ENCODE measurements at regions not wholly inside any gene's neighbourhood (a gene's known extent, or its start where the extent isn't known, plus 50 kb on each side); places are given as distances from the start of the nearest gene placed in this dataset.
A peak's percentile ranks its signal among the peaks of the same experiment; 100 is the strongest.
"Not testable (repeated sequence)": the region's sequence is repeated elsewhere in the genome, so short reads cannot be mapped to it uniquely, and the experiment has no call there.

DNA sequence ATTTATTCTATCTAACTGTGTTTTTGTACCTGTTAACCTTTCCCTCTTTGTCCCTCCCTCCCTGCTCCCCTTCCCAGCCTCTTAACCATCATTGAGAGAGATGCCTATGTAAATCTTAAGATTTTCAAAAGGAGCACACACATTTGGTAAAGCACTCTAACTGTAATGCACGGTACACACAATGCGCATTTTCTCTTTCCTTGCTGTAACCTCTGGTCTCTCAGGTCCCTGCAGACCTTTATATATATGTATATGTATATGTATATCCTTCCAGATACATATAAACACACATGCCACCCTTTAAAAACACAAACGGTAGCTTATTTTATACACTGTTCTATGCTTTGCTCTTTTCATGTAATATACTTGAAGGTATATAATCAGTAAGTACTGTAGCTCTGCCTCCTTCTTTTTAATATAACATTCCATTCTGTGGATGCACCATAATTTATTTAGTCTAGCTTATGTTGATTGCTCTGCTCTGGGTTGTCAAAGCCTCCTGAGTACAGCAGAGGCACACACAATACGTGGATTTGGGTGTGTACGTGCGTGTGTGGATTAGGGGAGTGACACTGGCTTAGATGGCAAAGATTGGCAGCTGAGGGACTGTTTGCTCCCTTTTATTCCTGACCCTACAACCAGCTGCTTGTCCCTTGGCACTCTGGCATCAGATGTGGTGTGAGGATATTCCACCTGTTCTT, 118.4 kb upstream of the PTPN20 start:
- not testable (repeated sequence) for H3K36me3 Mint-ChIP-seq; DNase-seq; H3K9me3 Mint-ChIP-seq; ATAC-seq (ENCODE audit: low read depth in 2 of 2); H3K27ac Mint-ChIP-seq; H3K27me3 Mint-ChIP-seq; H3K4me1 Mint-ChIP-seq; H3K4me3 Mint-ChIP-seq

DNA sequence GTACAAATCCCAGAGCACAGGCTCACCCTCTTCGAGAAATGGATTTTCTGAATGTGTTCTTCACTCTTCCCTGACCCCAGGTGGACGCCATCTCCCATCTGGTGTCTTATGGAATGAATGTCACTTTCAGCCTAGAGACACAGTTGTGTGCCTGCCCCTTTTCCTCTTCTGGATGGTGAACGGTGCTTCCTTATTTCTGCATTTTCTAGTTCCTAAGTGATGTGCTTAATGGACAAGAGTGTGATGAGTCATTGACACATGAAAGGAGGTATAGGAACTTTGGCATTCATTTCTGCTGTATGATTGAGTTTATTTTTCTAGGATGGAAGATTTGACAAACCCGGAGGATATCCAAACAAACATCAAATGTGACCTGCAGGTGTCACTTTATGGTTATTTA, 114.9 kb upstream of the PTPN20 start:
- DNase-seq; ATAC-seq (ENCODE audit: low read depth in 2 of 2); H3K27me3 Mint-ChIP-seq; H3K36me3 Mint-ChIP-seq; H3K4me3 Mint-ChIP-seq; H3K4me1 Mint-ChIP-seq; H3K9me3 Mint-ChIP-seq: not testable (repeated sequence)
- H3K27ac Mint-ChIP-seq: peak overlapping the region in 1 of 6 donors; percentile 61

GRCh38 chr10:46802010-46802409, 109.2 kb upstream of the PTPN20 start:
- ATAC-seq (ENCODE audit: low read depth in 2 of 2); H3K4me1 Mint-ChIP-seq; H3K4me3 Mint-ChIP-seq; H3K9me3 Mint-ChIP-seq; H3K27ac Mint-ChIP-seq; DNase-seq; H3K36me3 Mint-ChIP-seq; H3K27me3 Mint-ChIP-seq: not testable (repeated sequence)

GRCh38 chr10:46803082-46803481, 108.1 kb upstream of the PTPN20 start:
- not testable (repeated sequence) for ATAC-seq (ENCODE audit: low read depth in 2 of 2); H3K27me3 Mint-ChIP-seq; DNase-seq; H3K36me3 Mint-ChIP-seq; H3K4me1 Mint-ChIP-seq; H3K4me3 Mint-ChIP-seq; H3K9me3 Mint-ChIP-seq
- peak overlapping the region in 1 of 6 donors; percentile 53 for H3K27ac Mint-ChIP-seq

DNA sequence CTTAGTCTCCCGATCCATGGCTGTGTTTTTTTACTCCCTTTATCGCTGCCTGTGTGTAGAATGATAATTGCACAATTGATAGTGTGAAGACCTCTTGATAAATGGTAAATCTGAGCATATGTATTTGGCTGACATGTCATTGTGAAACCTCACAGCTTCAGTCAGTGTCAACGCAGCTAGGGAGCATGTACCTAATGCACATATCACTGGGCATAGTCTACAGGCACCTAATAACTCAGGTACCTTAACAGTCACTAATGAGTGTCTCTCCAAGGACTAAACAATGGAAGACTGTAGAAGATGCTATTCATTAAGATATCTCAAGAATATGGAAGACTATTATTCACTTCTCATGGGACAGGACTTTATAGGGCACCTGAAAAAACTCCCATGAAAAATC, 101.0 kb upstream of the PTPN20 start:
- H3K36me3 Mint-ChIP-seq; H3K27ac Mint-ChIP-seq; H3K9me3 Mint-ChIP-seq; H3K4me3 Mint-ChIP-seq; H3K4me1 Mint-ChIP-seq; ATAC-seq (ENCODE audit: low read depth in 2 of 2); DNase-seq; H3K27me3 Mint-ChIP-seq: not testable (repeated sequence)

DNA sequence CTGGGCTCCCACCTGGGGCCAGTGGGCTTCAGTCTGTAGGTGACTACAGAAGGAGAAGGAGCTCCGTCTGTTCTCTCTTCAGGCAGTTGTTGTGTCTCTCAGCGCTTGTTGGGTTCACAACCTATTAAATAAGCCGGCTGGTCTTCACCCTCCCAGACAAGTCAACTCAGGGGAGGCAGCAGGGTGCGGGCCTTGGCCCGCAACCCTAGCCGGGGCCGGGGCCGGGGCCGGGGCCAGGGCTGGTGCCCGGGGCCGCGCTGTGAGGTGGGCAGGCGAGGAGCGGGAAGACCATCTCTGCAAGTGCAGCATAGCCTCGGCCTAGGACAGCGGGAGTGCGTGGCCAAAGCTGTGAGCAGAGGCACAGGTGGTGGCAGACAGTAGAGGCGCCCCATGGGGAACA, 95.1 kb upstream of the PTPN20 start:
- not testable (repeated sequence) for DNase-seq; H3K4me3 Mint-ChIP-seq; H3K9me3 Mint-ChIP-seq; H3K27ac Mint-ChIP-seq; ATAC-seq (ENCODE audit: low read depth in 2 of 2); H3K27me3 Mint-ChIP-seq; H3K4me1 Mint-ChIP-seq; H3K36me3 Mint-ChIP-seq

- H3K36me3 Mint-ChIP-seq; DNase-seq; H3K4me3 Mint-ChIP-seq; H3K27ac Mint-ChIP-seq; H3K9me3 Mint-ChIP-seq; ATAC-seq (ENCODE audit: low read depth in 2 of 2); H3K27me3 Mint-ChIP-seq; H3K4me1 Mint-ChIP-seq: not testable (repeated sequence)
These were observed 70.7 kb upstream of the PTPN20 start for GRCh38 chr10:46840393-46841050.

DNA sequence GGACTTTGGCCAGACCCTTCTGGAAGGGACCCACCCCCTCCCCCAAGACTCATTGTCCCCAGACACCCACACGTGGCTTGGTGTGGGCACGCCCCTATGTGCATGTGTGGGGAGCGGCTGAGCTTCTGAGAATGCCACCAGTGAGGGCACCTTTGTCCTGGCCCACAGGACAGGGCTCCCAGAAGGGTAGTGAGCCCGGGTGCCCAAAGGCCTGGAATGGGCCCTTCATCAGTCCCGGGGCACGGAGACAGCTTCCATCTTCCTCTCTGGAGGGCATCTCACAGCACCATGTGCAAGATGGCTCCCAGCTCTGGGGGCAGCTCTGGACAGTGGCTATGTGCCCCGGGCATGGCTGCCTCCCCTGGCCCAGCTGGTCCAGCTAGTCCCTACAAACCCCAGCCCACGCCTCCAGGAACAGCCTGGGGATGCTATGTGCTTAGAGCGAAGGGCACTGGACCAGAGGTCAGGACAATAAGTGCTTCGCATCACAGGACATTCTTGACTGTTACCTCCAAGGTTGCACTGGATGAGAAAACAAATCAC, 70.1 kb upstream of the PTPN20 start:
- H3K27me3 Mint-ChIP-seq; ATAC-seq (ENCODE audit: low read depth in 2 of 2); H3K27ac Mint-ChIP-seq; H3K4me1 Mint-ChIP-seq; H3K9me3 Mint-ChIP-seq; DNase-seq; H3K36me3 Mint-ChIP-seq; H3K4me3 Mint-ChIP-seq: not testable (repeated sequence)

GRCh38 chr10:46845194-46845593, 66.0 kb upstream of the PTPN20 start:
- not testable (repeated sequence) for H3K36me3 Mint-ChIP-seq, H3K27ac Mint-ChIP-seq, H3K9me3 Mint-ChIP-seq

GRCh38 chr10:46845640-46846039, 65.6 kb upstream of the PTPN20 start:
- not testable (repeated sequence) for DNase-seq; H3K9me3 Mint-ChIP-seq; H3K4me1 Mint-ChIP-seq; H3K27me3 Mint-ChIP-seq; H3K4me3 Mint-ChIP-seq; H3K27ac Mint-ChIP-seq; H3K36me3 Mint-ChIP-seq; ATAC-seq (ENCODE audit: low read depth in 2 of 2)

More at GRCh38 chr10:46845194-46845593, 66.0 kb upstream of the PTPN20 start:
- not testable (repeated sequence) for H3K4me1 Mint-ChIP-seq; DNase-seq; H3K4me3 Mint-ChIP-seq; H3K27me3 Mint-ChIP-seq; ATAC-seq (ENCODE audit: low read depth in 2 of 2)

- H3K27me3 Mint-ChIP-seq; H3K9me3 Mint-ChIP-seq; ATAC-seq (ENCODE audit: low read depth in 2 of 2); H3K36me3 Mint-ChIP-seq; DNase-seq; H3K4me1 Mint-ChIP-seq; H3K27ac Mint-ChIP-seq; H3K4me3 Mint-ChIP-seq: not testable (repeated sequence)
These were observed 50.5 kb upstream of the PTPN20 start for GRCh38 chr10:46860753-46861152.
